OCI-LY1 (cell line): ENCODE measurements at regions not wholly inside any gene's neighbourhood (a gene's known extent, or its start where the extent isn't known, plus 50 kb on each side); places are given as distances from the start of the nearest gene placed in this dataset.

ENCODE experiments used
- H2AFZ ChIP-seq: fragments of 200-600 bp; sonication (generic), shearing (Covaris generic); 2 replicates; pipeline ENCODE4 v1.6.0; 2014; ENCODE audit warnings: antibody characterized with exemption, mild to moderate bottlenecking, low read length
- H3F3A ChIP-seq: fragments of 200-600 bp; sonication (generic), shearing (Covaris generic); 2 replicates; pipeline ENCODE4 v1.6.0; 2014; ENCODE audit warnings: mild to moderate bottlenecking, antibody characterized with exemption, low read length, moderate library complexity; ENCODE audit not compliant: insufficient read depth
- H3K27ac ChIP-seq: fragments of 200-600 bp; sonication (generic); 2 replicates; pipeline ENCODE4 v1.5.1; 2014; ENCODE audit warnings: low read length, mixed run types, mild to moderate bottlenecking, low read depth; ENCODE audit not compliant: poor library complexity, severe bottlenecking
- H3K27me3 ChIP-seq: fragments of 200-600 bp; sonication (generic); 2 replicates; pipeline ENCODE4 v1.6.0; 2014; ENCODE audit warnings: antibody characterized with exemption, mild to moderate bottlenecking, low read length, moderate library complexity; ENCODE audit not compliant: insufficient read depth
- H3K36me3 ChIP-seq: fragments of 200-600 bp; sonication (generic); 2 replicates; pipeline ENCODE4 v1.6.1; 2014; ENCODE audit warnings: mild to moderate bottlenecking, antibody characterized with exemption, low read length, moderate library complexity, mixed read lengths; ENCODE audit not compliant: insufficient read depth
- H3K4me1 ChIP-seq: fragments of 200-600 bp; sonication (generic); 2 replicates; pipeline ENCODE4 v1.5.1; 2014; ENCODE audit warnings: mild to moderate bottlenecking, low read length, moderate library complexity; ENCODE audit not compliant: insufficient read depth, severe bottlenecking
- H3K4me2 ChIP-seq: fragments of 200-600 bp; sonication (generic), shearing (Covaris generic); 2 replicates; pipeline ENCODE4 v1.6.1; 2014; ENCODE audit warnings: low read length
- H3K4me3 ChIP-seq: fragments of 200-600 bp; sonication (generic); 2 replicates; pipeline ENCODE4 v1.5.1; 2014; ENCODE audit warnings: low read length, low read depth, mild to moderate bottlenecking, mixed read lengths; ENCODE audit not compliant: poor library complexity, severe bottlenecking
- H3K79me2 ChIP-seq: fragments of 200-600 bp; shearing (Covaris generic); 2 replicates; pipeline ENCODE4 v1.6.1; 2016; ENCODE audit warnings: mixed run types, low read length, mixed read lengths; ENCODE audit not compliant: insufficient read depth
- H3K9ac ChIP-seq: fragments of 200-600 bp; sonication (generic), shearing (Covaris generic); 2 replicates; pipeline ENCODE4 v1.6.1; 2014; ENCODE audit warnings: mild to moderate bottlenecking, low read length, mixed read lengths
- H3K9me2 ChIP-seq: fragments of 200-600 bp; sonication (generic), shearing (Covaris generic); 2 replicates; pipeline ENCODE4 v1.6.1; 2014; ENCODE audit warnings: low read depth, mild to moderate bottlenecking, low read length, mixed read lengths
- H3K9me3 ChIP-seq: fragments of 200-600 bp; shearing (Covaris generic); 2 replicates; pipeline ENCODE4 v1.6.1; 2014; ENCODE audit warnings: low read length, mixed read lengths
- H4K20me1 ChIP-seq: fragments of 200-600 bp; sonication (generic), shearing (Covaris generic); 2 replicates; pipeline ENCODE4 v1.6.0; 2016; ENCODE audit warnings: mild to moderate bottlenecking, low read length; ENCODE audit not compliant: insufficient read depth
- CTCF ChIP-seq: fragments of 200-600 bp; sonication (generic), shearing (Covaris generic); IDR thresholded peaks from 2 replicates; pipeline ENCODE4 v1.5.1; 2017; ENCODE audit warnings: mild to moderate bottlenecking, antibody characterized with exemption, low read length, moderate library complexity, mixed read lengths
- EZH2 ChIP-seq: fragments of 200-600 bp; sonication (generic), shearing (Covaris generic); IDR thresholded peaks from 2 replicates; pipeline ENCODE4 v1.8.0; 2017; ENCODE audit warnings: borderline replicate concordance, mixed run types, mild to moderate bottlenecking, antibody characterized with exemption, low read length, moderate library complexity, mixed read lengths

- no peak overlapping the region for H3K4me2 ChIP-seq
- H3K27me3 ChIP-seq: no peaks in the 10 kb centered on the region
- no peak for TF ChIP-seq CTCF
- no peak for TF ChIP-seq EZH2
- no peak overlapping the region for H3K9ac ChIP-seq
- H3F3A ChIP-seq: no peaks in the 10 kb centered on the region
- H3K4me1 ChIP-seq: no peaks in the 10 kb centered on the region
- no peak overlapping the region for H2AFZ ChIP-seq
- no peak overlapping the region for H3K4me3 ChIP-seq
- no peaks in the 10 kb centered on the region for H3K9me2 ChIP-seq
- H4K20me1 ChIP-seq: no peaks in the 10 kb centered on the region
- no peaks in the 10 kb centered on the region for H3K9me3 ChIP-seq
- no peaks in the 10 kb centered on the region for H3K79me2 ChIP-seq
- no peak overlapping the region for H3K27ac ChIP-seq
- H3K36me3 ChIP-seq: no peaks in the 10 kb centered on the region
Measured at GRCh38 chr2:53259395-53260009, 508.1 kb upstream of the CHAC2 start.

GRCh38 chr2:53257287-53257686 is 510.3 kb upstream of the CHAC2 start:
- Histone ChIP-seq H3K27me3 (no peaks in the 10 kb centered on the region), H3F3A (no peaks in the 10 kb centered on the region), H3K9ac (no peak overlapping the region), H3K4me1 (no peaks in the 10 kb centered on the region), H3K4me3 (no peak overlapping the region), H3K9me2 (no peaks in the 10 kb centered on the region), H3K79me2 (no peaks in the 10 kb centered on the region), H3K27ac (no peak overlapping the region), H3K9me3 (no peaks in the 10 kb centered on the region), H3K36me3 (no peaks in the 10 kb centered on the region), H2AFZ (no peak overlapping the region), H3K4me2 (no peak overlapping the region), H4K20me1 (no peaks in the 10 kb centered on the region)
- TF ChIP-seq EZH2 (no peak), CTCF (no peak)

DNA sequence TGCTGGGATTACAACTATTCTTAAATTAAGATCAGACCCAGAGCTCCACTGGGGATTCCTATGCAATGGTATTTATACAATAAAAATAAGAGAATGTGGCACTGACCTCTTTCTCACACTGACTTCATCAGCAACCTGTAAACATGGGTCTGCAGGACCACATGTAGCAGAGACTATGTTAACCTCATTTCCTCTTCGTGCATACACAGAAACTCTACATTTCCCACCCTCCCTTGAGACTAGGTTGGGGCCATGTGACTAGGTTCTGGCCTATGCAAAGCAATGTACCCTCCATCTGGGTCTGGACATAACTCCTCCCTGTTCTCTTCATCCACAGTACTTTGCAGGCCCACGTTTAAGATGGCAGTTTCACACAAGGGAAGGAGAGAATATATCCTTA is 514.4 kb upstream of the CHAC2 start:
- no peaks in the 10 kb centered on the region for H3K9me3 ChIP-seq
- H3K79me2 ChIP-seq: no peaks in the 10 kb centered on the region
- H3K27ac ChIP-seq: no peak overlapping the region
- TF ChIP-seq CTCF (no peak), EZH2 (no peak)
- no peaks in the 10 kb centered on the region for H3K9me2 ChIP-seq
- H3K36me3 ChIP-seq: no peaks in the 10 kb centered on the region
- H2AFZ ChIP-seq: no peak overlapping the region
- no peak overlapping the region for H3K9ac ChIP-seq
- H3K4me2 ChIP-seq: no peak overlapping the region
- H3F3A ChIP-seq: no peaks in the 10 kb centered on the region
- no peaks in the 10 kb centered on the region for H4K20me1 ChIP-seq
- H3K4me3 ChIP-seq: no peak overlapping the region
- H3K4me1 ChIP-seq: no peaks in the 10 kb centered on the region
- no peaks in the 10 kb centered on the region for H3K27me3 ChIP-seq
